Ecto neural progenitor cell (in vitro differentiated cells): ENCODE measurements at regions not wholly inside any gene's neighbourhood (a gene's known extent, or its start where the extent isn't known, plus 50 kb on each side); places are given as distances from the start of the nearest gene placed in this dataset.
"Not testable (repeated sequence)": the region's sequence is repeated elsewhere in the genome, so short reads cannot be mapped to it uniquely, and the experiment has no call there.

Experiments
- DNase-seq: peaks from one replicate; pipeline ENCODE4 v3.0.0-alpha.2; 2018; ENCODE audit warnings: low spot score

DNA sequence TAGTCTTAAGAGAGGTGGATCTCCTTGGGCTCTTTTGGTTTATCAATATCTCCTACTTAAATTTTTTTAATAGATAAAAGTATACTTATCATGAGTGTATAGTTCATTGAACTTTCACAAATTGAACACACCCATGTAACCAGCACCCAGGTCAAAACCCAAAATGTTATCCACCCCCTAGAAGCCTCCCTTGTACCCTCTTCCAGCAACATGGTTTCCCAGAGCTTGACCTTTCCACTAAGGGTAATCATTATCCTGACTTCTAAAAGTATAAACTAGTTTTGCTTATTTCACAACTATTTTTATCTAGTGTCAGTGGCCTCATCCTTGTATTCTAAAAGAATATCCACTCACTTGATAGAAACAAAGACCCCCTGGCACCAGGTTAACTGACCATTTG is 106.8 kb downstream of the MDH1 start:
- no peak for DNase-seq

- DNase-seq, result no peak
These were observed 107.7 kb downstream of the MDH1 start for GRCh38 chr2:63696496-63696895.

GRCh38 chr2:63697160-63697559 is 108.4 kb downstream of the MDH1 start:
- DNase-seq, result no peak

DNA sequence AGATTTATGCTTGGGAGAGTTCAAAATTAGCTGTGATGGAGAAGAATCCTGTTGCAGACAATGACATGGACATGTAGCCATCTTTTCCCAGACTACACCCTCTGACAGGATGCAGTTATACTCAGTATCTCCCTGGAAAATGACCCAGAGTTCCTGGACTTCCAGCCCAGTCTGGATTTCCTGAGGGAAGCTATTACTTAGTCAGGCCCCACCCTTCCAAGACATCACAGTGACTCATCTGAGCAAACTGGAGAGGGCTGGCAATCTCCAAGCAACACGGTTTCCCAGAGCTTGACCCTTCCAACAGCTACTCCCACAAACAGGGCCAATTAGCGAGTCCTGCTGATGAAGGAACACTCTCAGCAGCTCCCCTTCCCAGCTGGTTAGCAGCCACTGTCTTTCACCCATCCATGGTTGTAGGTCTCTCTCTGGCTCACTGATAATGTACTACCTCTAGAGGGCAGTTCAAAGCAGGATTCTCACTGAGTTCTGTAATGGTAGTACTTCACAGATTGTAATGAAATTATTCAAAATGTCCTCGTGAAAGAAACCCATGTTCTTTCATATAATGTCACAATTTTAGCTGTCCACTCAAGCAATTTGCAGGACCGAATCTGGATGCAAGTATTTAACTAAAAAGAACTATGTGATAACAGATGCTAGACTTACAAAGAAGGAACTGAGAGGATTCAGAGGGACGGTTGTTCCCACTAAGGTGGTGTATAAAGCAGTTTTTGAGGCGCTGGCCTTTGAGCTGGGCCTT is 110.2 kb downstream of the MDH1 start:
- DNase-seq, result no peak

- no peak for DNase-seq
These were observed 110.7 kb downstream of the MDH1 start for GRCh38 chr2:63699549-63699839.

DNA sequence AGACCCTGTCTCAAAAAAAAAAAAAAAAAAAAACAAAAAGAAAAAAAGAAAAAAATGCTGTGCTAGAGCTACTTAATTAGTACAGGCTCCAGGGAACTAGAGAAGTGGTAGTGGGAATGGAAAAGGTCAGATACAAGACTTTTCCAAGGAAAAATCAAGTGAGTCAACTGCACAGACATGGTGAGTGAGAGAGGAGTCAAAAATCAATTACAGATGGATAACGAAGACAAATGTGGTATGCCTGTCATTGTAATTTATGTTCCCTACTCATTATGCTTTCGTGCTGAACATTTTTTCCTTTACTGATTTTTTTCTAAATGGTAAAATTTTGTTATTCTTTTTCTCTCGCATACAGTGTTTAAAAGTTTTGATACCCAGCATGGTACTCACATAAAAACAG is 111.5 kb downstream of the MDH1 start:
- no peak for DNase-seq

DNA sequence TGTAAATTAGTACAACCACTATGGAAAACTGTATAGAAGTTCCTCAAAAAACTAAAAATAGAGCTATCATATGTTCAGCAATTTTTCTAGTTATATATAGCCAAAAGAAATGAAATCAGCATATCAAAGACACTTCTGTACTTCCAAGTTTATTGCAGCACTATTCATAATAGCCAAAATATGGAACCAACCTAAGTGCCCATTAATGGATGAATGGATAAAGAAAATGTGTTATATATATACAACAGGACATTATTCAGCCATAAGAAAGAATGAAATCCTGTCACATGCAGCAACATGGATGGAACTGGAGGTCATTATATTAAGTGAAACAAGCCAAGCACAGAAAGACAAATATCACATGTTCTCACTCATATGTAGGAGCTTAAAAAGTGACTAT is 112.6 kb downstream of the MDH1 start:
- no peak for DNase-seq

GRCh38 chr2:63706084-63706483 is 117.3 kb downstream of the MDH1 start:
- not testable (repeated sequence) for DNase-seq

DNA sequence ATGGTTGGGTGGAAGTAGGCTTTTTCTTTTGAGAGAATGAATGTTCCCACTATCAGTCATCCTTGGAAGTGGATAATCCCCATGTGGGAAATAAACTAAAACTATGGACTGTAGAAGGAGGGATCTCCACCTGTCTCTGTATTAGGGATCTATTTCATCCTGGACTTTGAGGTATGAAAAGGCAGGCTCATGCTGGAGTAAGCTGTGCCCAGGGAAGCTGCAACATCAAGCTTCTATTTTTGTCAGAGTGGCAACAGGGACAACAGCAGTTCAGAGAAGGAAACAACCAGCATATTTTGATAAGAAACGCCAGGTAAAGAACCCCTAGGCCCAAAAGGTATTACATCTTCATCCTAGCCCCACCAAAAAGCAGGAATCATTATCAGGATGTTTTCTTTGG is 122.0 kb downstream of the MDH1 start:
- no peak for DNase-seq

DNA sequence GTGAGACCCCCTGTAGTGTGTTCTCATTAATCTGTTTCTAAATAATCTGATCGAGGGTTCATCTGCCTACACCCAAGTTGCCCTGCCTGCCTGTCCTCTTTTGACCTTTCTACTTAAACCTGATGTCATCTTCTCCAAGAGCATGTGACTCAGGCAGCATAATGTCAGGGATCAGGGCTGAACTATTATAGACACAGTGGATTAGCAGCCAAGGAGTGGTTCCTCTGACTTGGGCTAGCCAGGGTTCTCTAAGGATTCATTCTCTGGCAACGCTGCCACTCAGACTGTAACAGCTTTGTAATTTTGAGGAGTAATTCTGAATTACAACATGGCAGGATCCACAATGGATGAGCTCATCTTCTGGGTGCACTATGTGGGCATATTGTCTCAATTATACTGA is 124.0 kb downstream of the MDH1 start:
- DNase-seq, result no peak

DNA sequence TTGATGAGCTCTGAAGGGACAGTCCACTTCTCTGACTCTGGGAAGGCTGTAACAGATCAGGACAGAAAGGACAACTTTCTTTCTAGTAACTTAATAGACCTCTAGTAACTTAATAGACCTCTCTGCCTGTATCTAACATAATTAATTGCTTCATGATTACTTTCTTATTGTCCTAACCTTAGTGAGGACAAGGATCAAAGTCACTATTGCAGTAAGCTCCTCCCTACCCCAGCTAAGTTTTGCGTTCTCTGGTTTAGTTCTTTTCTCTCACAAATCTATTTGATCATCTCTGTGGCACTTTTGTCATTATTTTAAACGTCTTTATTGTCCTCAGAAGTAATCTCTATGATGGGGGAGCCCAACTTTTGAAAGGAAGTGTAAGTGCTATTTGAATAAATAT is 125.5 kb upstream of the UGP2 start:
- DNase-seq, result no peak

GRCh38 chr2:63719052-63719451 is 122.6 kb upstream of the UGP2 start:
- DNase-seq, result no peak

DNA sequence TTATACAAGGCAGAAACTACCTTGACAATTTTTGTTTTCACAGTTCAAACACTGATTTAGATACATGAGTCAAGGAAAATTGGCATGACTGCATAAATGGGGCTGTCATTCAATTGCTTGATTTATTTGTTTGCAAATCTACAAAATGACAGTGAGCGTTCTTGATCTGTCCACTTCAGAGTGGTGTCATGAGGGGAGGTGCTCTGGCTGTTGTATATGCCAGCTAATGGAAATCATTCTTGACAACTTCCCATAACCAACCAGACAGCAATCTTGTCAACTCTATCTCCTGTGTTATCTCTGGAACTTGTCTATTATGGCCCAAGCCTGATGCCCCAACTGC is 120.6 kb upstream of the UGP2 start:
- DNase-seq, result no peak

DNA sequence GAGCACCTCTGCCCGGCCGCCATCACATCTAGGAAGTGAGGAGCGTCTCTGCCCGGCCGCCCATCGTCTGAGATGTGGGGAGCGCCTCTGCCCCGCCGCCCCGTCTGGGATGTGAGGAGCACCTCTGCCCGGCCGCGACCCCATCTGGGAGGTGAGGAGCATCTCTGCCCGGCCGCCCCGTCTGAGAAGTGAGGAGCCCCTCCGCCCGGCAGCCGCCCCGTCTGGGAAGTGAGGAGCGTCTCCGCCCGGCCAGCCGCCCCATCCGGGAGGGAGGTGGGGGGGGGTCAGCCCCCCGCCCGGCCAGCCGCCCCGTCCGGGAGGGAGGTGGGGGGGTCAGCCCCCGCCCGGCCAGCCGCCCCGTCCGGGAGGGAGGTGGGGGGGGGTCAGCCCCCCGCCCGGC is 119.4 kb upstream of the UGP2 start:
- DNase-seq, result not testable (repeated sequence)

GRCh38 chr2:63723709-63724108 is 118.0 kb upstream of the UGP2 start:
- no peak for DNase-seq

DNA sequence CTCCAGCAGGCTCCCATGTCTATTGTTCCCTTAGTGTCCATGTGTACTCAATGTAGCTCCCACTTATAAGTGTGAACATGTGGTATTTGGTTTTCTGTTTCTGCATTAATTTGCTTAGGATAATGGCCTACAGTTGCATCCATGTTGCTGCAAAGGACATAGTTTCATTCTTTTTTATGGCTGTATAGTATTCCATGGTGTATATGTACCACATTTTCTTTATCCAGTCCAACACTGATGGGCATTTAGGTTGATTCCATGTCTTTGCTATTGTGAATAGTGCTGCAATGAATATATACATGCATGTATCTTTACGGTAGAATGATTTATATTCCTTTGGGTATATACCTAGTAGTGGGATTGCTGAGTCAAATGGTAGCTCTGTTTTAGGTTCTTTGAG is 116.5 kb upstream of the UGP2 start:
- not testable (repeated sequence) for DNase-seq

DNA sequence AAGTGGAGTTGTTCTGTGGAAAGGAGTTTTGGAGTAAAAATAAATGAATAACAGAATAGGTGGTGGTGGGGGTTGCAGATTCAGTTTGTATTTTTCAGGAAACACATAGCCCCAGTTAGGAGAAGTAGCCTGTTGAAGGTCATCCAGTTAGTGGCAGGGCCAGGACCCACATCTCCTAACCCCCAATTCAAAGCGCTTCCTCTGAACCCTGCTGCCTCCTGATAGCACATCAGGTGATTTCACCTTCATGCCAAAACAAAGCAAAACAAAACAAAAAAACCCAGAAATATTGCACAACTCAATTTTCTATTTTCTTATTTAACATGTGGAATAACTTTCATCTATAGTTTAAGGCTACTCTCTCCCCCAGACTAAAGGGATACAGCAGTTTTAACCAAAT is 112.3 kb upstream of the UGP2 start:
- DNase-seq, result no peak

- DNase-seq, result no peak
These were observed 111.9 kb upstream of the UGP2 start for GRCh38 chr2:63729831-63730230.

GRCh38 chr2:63734510-63734909 is 107.2 kb upstream of the UGP2 start:
- no peak for DNase-seq

GRCh38 chr2:63735263-63735662 is 106.4 kb upstream of the UGP2 start:
- no peak for DNase-seq

DNA sequence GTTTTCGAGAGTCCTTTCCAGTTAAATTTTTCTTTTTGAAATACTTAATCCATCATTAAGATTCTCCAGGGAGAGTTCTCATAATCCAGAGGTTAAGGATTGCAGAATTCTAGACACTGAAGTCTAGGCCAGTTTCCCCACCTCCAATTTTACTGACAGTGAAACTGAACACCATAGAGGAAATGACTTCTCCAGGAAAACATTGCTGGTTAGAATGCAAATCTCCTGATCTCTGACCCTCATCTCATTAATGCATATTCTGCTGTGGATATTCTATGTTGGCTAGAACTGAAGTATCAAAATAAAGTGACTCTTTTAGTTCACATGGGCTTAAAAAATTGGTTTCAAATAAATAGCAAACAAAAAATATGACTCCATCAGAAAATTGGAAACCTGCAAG is 105.8 kb upstream of the UGP2 start:
- DNase-seq, result no peak

- no peak for DNase-seq
These were observed 105.3 kb upstream of the UGP2 start for GRCh38 chr2:63736354-63736753.

DNA sequence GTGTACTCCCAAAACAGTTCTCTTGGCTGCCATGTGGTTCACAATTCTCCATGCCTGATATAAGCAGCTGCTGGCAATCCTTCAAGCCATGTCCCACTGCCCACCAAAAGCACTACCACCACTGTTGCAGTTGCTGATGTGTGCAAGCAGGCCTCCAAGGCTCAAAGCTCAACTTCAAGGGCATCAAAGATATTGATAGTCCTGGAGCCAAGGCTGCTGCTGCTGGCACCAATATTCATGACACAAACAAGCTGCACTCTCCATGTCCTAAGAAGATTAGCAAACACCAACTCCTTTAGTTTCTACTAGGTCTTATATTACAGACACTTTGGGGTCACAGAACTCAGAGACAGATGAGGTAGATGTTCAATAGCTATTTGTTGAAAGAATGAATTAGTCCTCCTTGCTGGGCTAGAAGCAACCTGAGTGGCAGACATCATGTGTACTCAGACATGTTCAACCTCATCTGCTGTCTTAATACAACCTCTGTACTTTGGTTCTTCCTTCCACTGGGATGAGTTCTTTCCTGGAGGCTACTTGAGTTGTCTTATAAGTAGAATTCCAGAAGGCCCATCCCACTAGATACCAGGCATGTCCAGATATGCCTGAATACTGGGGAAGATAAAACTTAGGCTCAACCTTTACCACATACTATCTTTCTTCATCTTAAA is 104.5 kb upstream of the UGP2 start:
- DNase-seq, result no peak

DNA sequence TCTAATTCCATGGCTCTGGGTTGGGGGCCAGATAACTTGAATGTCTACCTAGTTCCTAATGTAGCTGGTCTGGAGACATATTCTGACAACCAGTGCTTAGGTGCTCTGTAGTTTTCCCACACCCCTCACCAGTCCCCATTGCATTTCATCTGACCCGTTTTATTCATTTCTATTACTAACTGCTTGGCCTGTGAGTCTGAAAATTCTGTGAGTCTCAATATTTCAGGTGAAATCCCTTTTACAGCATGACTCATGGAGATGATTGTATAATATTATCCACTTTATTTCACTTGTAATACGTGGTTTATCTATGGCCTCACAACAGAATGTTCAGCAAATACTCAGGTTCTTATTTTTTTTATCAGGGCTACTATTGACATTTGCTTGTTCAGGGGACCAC is 103.7 kb upstream of the UGP2 start:
- DNase-seq, result no peak
